ENCODE measurements at regions not wholly inside any gene's neighbourhood (a gene's known extent, or its start where the extent isn't known, plus 50 kb on each side); places are given as distances from the start of the nearest gene placed in this dataset.

GRCh38 chr6:887583-888235 lies 194.8 kb upstream of the EXOC2 start:
- TF ChIP-seq POLR2A (IDR thresholded peaks at IDR 0.05; ENCODE audit: low read depth, low read length) (no peak), POLR2AphosphoS5 (IDR thresholded peaks at IDR 0.05; ENCODE audit: low read depth, low read length) (no peak)
